ENCODE measurements at regions not wholly inside any gene's neighbourhood (a gene's known extent, or its start where the extent isn't known, plus 50 kb on each side); places are given as distances from the start of the nearest gene placed in this dataset.

GRCh38 chr3:80213086-80213485, 445.3 kb upstream of the ROBO1 start:
- TF ChIP-seq CTCF (IDR thresholded peaks at IDR 0.05) (no peak), ZFX (IDR thresholded peaks at IDR 0.05; ENCODE audit: borderline replicate concordance) (no peak)

Data from 22Rv1 (cell line).